Testis (tissue), 2 donors: ENCODE measurements at regions not wholly inside any gene's neighbourhood (a gene's known extent, or its start where the extent isn't known, plus 50 kb on each side); places are given as distances from the start of the nearest gene placed in this dataset.

Source experiments
- DNase-seq: peaks from one replicate; pipeline ENCODE4 v3.0.0-alpha.2; 2019
- H3K27ac ChIP-seq, 2 donors: fragments of 200-600 bp; sonication (generic); one replicate each; pipeline ENCODE4 v1.5.1; 2019
- H3K27me3 ChIP-seq: fragments of 200-600 bp; sonication (generic); one replicate; pipeline ENCODE4 v1.5.1; 2019
- H3K36me3 ChIP-seq: fragments of 200-600 bp; sonication (generic); one replicate; pipeline ENCODE4 v1.5.1; 2017; ENCODE audit warnings: low read depth; ENCODE audit errors: missing control alignments
- H3K4me1 ChIP-seq: fragments of 200-600 bp; sonication (generic); one replicate; pipeline ENCODE4 v1.5.1; 2019
- H3K4me3 ChIP-seq, 2 donors: fragments of 200-600 bp; sonication (generic); one replicate each; pipeline ENCODE4 v1.5.1; 2017 to 2019
- H3K9me3 ChIP-seq: fragments of 200-600 bp; sonication (generic); one replicate; pipeline ENCODE4 v1.5.1; 2017
- CTCF ChIP-seq, 3 experiments: fragments of 450-650 bp in 2 of 3; fragments of 200-600 bp in 1 of 3; sonication (generic) in 1 of 3; IDR thresholded peaks; one replicate each; pipeline ENCODE4 v1.5.1; 2016 to 2019; ENCODE audit warnings: antibody characterized with exemption in 3 of 3, mild to moderate bottlenecking in 2 of 3, moderate library complexity in 1 of 3
- POLR2A ChIP-seq: fragments of 450-650 bp; IDR thresholded peaks from one replicate; pipeline ENCODE4 v1.6.1; 2017; ENCODE audit warnings: antibody characterized with exemption, mild to moderate bottlenecking, moderate library complexity
- WGBS, 2 donors: methylation state at CpG; one replicate each; pipeline ENCODE4 v1.1.5; 2018; 5-methylcytosine and 5-hydroxymethylcytosine counted together
- intact Hi-C: fragments of 100-400 bp; cut with DNase I; formaldehyde crosslinking; loops from one replicate; pipeline ENCODE4 v1.15.1; 2023; ENCODE audit warnings: low total_unique reads

- Histone ChIP-seq H3K27ac (no peak overlapping the region), H3K4me3 (no peak overlapping the region), H3K4me1 (no peaks in the 10 kb centered on the region), H3K27me3 (no peaks in the 10 kb centered on the region), H3K9me3 (no peaks in the 10 kb centered on the region), H3K36me3 (no peaks in the 10 kb centered on the region)
- 65 to 97% methylated on average over 3 of the region's 3 CpGs for WGBS, 2 donors
- no peak for TF ChIP-seq POLR2A
- no peak for TF ChIP-seq CTCF (IDR thresholded peaks at IDR 0.05)
- intact Hi-C loops: no loop called here
- DNase-seq: no peak
These were observed 135.3 kb upstream of the ZBED5 start for GRCh38 chr11:10993186-10993585.

GRCh38 chr11:10991393-10991792 is 133.5 kb upstream of the ZBED5 start:
- Histone ChIP-seq H3K27me3 (no peaks in the 10 kb centered on the region), H3K36me3 (no peaks in the 10 kb centered on the region), H3K9me3 (no peaks in the 10 kb centered on the region), H3K4me3 (no peak overlapping the region), H3K27ac (no peak overlapping the region), H3K4me1 (no peaks in the 10 kb centered on the region)
- intact Hi-C loops: no loop called here
- WGBS, 2 donors: 82 to 92% methylated on average over 4 of the region's 4 CpGs
- no peak for DNase-seq
- TF ChIP-seq CTCF (IDR thresholded peaks at IDR 0.05): no peak
- no peak for TF ChIP-seq POLR2A

- H3K27me3 ChIP-seq: no peaks in the 10 kb centered on the region
- no peak overlapping the region for H3K27ac ChIP-seq
- H3K36me3 ChIP-seq: no peaks in the 10 kb centered on the region
- no peaks in the 10 kb centered on the region for H3K9me3 ChIP-seq
- H3K4me3 ChIP-seq: no peak overlapping the region
- intact Hi-C loops: no loop called here
- DNase-seq: no peak
- H3K4me1 ChIP-seq: no peaks in the 10 kb centered on the region
- WGBS, 2 donors: 71 to 93% methylated on average over 3 of the region's 3 CpGs
- TF ChIP-seq CTCF (IDR thresholded peaks at IDR 0.05) (no peak), POLR2A (no peak)
These were observed 132.9 kb upstream of the ZBED5 start for GRCh38 chr11:10990637-10991193.

GRCh38 chr11:10990160-10990559 is 132.3 kb upstream of the ZBED5 start:
- no peak overlapping the region for H3K4me3 ChIP-seq

More at GRCh38 chr11:10990160-10990559, 132.3 kb upstream of the ZBED5 start:
- Histone ChIP-seq H3K27me3 (no peaks in the 10 kb centered on the region), H3K27ac (no peak overlapping the region), H3K9me3 (no peaks in the 10 kb centered on the region), H3K4me1 (no peaks in the 10 kb centered on the region), H3K36me3 (no peaks in the 10 kb centered on the region)
- DNase-seq: no peak
- 80 to 81% methylated on average over 4 of the region's 4 CpGs for WGBS, 2 donors
- intact Hi-C loops: no loop called here
- TF ChIP-seq CTCF (IDR thresholded peaks at IDR 0.05): no peak
- TF ChIP-seq POLR2A: no peak
